Dermis blood vessel endothelial cell (primary cell): ENCODE measurements at regions not wholly inside any gene's neighbourhood (a gene's known extent, or its start where the extent isn't known, plus 50 kb on each side); places are given as distances from the start of the nearest gene placed in this dataset.

Experiments used
- DNase-seq: peaks from one replicate; pipeline ENCODE4 v3.0.0; 2010

DNA sequence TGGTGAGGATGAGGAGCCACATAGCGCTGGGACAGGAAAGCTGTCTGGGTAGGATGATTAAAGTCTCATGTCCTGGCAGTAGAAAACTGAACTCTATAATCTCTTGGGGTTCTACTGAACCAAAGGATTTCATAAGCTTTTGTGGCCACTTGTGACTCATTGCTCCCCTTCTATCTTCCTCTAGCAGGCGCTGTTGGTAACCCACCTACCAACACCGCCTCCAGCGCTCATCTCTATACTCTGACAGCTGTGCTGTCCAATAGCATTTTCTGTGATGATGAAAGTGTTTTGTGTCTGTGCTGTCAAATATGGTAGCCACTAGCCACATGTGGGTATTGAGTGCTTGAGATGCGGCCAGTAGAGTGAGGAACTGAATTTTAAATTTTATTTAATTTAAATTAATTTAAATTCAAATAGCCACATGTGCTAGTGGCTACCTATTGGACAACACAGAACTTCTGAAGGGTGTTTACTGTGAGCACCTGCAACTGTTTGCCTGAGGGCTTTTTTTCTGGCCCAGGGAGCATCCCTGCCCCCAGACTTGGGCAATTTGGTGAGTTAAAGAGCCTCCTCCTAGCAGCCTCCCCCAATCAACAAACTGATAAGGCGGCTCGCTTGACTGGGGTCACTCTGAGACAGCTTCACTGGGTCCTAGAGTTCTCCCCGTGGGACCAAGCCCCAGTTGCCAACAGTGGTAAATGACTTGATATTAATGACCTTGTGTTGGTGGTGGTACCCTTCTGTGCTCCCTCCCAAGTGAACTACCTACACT is 169.2 kb upstream of the ATP6AP2 start:
- no peak for DNase-seq

- DNase-seq, result no peak
Observed at GRCh38 chrX:40410859-40411258, 169.9 kb upstream of the ATP6AP2 start.

DNA sequence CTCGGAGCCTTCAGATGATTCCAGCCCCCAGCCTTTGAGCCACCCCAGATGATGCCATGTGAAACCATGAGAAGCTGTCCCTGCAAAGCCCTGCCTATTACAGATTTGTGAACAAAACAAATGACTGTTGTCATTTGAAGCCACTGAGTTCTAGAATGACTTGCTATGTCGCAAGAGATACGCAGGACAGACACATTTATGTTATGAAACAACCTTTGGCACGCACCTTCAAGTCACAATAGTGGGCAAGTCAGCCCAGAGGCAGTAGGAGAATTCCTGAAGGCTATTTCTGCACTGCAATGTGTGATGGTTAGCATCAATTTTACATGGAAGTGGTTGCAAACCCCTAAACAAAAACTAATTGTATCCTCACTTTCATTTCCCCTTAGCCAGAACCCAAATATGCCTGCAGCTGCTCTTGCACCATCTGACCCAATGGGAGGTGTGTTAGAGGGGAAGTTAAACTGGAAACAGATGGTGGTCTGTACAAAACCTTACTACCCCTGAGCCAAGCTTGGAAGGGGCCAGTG is 174.4 kb upstream of the ATP6AP2 start:
- DNase-seq, result no peak

DNA sequence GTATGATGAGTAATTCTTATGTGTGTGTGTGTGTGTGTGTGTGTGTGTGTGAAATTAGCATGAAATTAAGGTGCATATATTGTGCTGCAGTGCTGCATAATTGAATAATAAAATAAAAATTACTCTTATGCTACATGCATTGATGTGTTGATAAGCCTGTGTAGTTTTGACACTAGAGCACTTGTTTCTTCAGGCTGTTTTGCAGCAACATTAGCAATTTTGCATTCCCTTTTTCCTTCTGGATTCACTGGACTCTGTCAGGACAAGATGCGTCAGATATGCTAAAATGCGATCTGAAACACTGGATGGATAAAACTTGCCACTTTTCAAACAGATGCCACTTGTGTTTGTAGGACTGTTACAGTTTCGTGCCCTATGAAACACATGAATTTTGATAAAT is 175.4 kb upstream of the ATP6AP2 start:
- no peak for DNase-seq

- no peak for DNase-seq
Observed at GRCh38 chrX:40403757-40404156, 177.0 kb upstream of the ATP6AP2 start.

GRCh38 chrX:40402831-40403533 is 177.8 kb upstream of the ATP6AP2 start:
- DNase-seq, result no peak

- no peak for DNase-seq
Observed at GRCh38 chrX:40395102-40395501, 185.7 kb upstream of the ATP6AP2 start.

DNA sequence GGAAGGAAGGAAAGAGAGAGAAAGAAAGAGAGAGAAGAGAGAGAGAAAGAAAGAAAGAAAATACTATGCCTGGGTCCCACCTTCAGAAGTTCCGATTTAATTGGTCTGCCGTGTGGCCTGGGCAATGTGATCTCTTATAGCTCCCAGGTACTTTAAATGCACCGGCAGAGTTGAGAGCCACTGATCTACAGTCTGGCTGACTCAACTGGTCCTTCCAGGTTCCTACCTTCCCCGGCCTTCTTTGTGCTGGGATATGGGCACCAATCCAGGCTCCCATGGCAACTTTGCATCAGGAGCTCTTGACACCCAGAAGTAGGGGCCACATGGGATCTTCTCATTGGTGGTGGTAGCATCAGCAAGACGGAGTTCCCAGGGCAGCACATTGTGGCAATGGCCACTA is 186.5 kb upstream of the ATP6AP2 start:
- DNase-seq, result no peak

DNA sequence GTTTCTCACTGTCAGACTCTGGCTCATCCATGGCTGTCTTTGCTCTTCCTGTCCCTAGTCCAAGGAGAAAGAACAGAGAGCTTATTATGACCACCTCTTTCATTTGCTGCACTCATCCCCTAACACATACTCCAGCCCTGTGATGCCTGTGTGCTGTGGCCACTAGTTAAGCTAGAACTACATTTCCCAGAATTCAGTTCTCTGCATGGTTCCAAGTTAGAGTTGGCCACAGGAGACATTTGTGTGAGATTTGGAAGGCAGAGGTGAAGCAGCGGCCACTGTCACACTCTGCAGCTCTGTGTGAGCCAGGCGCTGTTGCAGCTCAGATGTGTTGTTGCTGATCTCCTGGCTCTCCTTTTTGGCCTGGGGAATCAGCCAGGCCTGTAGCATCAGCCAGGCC is 188.2 kb upstream of the ATP6AP2 start:
- no peak for DNase-seq

GRCh38 chrX:40391662-40392061 is 189.1 kb upstream of the ATP6AP2 start:
- DNase-seq, result no peak

GRCh38 chrX:40389555-40389954 is 191.2 kb upstream of the ATP6AP2 start:
- no peak for DNase-seq

DNA sequence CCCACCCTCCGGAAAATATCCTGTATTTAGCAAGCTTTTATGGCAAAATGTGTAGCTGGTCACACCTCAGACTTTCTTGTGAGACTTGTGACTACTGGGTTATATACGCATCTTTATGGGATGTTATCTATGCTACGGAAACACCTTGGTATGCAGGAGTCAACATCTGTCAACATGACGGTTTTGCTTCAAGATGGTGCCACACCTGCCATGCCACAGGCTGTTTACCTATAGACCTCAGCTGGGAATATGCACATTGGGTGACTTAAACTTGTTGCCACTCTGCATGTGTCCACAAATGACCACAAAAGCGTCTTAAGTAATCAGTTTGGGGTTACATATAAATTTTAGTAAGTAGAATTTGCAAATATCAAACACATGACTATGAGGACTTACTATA is 192.3 kb upstream of the ATP6AP2 start:
- DNase-seq, result no peak

DNA sequence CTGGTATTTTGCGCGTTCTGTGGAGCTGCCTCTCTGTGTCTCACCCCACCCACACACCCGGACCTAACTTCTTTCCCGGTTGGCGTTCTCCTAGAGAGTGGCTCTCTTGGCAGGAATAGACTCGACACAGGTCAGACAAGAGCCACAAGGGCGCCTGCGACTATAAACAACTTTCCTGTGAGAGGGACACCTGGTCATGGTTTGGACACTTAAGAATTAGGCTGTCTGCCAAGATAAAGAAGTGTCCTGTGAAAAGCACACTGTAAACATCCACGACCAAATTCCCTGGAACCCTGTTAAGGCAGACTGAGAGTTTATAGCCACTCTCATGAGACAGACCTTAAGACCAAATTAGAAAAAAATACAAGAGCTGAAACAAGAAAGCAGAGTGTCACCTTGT is 192.9 kb upstream of the ATP6AP2 start:
- peak; percentile 3 for DNase-seq

DNA sequence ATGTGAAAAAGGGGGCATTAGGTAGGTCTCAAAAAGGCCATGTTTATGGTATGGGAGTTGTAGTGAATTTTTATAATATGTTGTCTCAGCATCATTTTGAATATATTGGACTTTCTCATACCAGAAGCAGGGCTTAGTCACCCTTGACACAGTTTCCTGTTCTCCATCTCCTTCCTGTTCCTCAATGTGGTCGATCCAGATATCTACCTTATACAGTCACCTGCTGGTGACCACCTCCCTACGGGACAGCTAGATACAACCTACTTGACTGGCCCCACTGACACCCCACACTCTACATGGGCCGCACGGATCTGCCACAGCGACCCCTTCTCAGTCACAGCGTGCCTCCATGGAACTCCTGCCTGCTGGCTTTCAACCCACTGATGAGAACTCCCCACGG is 193.5 kb upstream of the ATP6AP2 start:
- peak; percentile 23 for DNase-seq

DNA sequence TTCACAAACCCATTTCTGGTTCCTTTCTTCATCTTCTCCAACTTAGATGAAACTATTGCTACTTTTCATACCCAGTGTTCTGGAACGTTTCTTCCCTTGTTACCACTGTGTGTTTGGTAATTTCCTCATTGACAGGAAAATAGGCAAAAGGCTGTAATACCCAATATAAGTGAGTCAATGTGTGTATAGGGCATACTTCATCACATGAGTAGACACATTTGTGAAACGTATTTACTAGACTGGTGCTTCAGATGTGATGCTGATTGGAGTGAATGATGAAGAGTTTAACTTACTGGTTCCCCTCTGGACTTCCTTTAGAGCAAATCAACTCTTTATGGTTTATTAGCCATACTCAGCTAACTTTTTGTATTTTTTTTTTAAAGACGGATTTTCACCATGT is 195.1 kb upstream of the ATP6AP2 start:
- no peak for DNase-seq

GRCh38 chrX:40385256-40385655 is 195.5 kb upstream of the ATP6AP2 start:
- no peak for DNase-seq

DNA sequence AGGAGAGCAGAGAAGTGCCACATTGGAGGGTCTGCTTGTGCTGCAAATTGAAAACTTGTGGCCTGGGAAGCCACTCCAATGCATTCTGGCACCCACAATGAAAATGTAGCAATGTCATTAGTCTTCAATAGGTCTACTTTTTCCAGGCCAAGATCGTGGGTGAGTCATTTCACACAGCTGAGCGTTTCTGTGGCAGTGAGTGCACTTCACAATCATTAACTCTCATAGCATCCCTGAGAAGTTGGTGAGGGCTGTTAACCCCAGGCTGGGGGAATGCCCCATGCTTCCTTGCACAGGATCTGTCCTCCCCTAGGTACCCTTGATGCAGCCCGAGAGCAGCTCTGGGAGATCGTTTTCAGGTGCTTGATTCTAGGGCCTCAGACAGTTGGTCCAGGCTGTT is 196.8 kb upstream of the ATP6AP2 start:
- no peak for DNase-seq

GRCh38 chrX:40383360-40383759 is 197.4 kb upstream of the ATP6AP2 start:
- no peak for DNase-seq

DNA sequence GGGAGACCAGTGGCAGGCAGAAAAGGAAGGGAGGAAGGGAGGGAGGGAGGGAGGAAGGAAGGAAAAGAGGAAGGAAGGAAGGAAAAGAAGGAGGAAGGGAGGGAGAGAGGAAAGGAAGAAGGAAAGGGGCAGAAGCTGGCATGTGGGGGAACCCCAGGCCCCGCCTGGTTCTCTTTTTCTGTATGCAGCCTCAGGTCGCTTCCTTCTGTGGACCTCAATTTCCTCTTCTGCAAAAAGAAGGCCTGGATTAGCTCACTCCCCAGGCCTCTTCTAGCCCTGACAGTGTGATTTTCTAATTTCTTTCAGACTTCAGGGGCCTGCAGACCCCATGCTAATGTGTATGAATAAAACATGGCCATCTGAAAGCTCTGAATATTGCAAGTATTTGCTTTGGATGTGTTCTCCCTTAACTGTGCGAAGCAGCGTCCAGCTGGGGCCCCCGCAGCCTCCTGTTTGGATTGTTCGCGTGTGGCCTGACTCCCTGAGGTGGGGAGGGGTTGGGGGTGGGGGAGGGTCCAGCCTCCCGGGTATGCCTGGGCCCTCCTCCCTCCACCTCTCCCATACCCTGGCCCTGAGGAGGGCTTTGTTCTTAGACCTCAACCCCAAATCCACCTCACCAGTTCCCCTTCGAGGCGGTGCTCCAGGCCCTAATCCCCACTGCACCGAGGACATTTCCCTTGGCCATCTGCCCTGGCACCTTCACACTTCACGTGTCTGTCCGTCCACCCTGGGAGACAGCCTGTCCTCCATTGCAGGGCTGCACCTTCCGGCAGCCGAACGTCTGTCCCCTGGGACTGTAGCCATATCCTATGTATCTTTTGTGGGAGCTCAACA is 199.9 kb upstream of the ATP6AP2 start:
- no peak for DNase-seq

GRCh38 chrX:40377684-40378083 is 203.1 kb upstream of the ATP6AP2 start:
- no peak for DNase-seq

DNA sequence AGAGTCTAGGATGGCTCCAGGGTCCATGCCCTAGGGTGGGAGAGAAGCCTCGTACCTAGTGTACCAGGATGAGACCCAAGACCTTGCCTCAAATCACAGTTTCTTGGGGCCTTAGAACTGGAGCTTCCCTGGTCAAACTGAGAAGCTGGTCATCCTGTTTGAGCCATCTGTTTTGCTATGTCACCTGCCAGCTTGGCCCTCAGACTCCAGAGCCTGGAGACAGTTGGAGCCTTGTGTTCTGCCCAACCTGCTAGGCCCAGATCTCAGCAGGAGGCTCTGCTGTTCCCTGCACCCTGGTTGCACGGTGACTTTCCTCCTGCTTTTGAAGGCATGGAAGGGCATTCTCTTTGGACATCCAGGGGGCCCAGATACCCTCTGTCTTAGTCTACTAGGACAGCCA is 206.3 kb upstream of the ATP6AP2 start:
- DNase-seq, result no peak

GRCh38 chrX:40373641-40374040 is 207.1 kb upstream of the ATP6AP2 start:
- no peak for DNase-seq

DNA sequence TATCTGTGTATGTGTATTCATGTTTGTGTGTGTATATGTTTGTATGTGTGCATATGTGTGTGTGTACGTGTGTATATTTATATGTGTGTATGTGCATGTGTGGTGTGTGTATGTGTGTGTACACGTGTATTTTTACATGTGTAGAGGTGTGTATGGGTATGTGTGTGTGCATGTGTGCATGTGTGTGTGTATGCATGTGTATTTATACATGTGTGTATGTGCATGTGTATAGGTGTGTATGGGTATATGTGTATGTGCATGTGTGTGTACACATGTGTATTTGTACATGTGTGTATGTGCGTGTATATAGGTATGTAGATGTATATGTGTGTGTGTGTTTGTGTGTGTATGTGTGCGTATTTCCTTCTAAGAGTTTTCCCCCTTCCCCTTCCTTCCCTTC is 207.7 kb upstream of the ATP6AP2 start:
- no peak for DNase-seq
